Heart right ventricle (tissue), 16 donors: ENCODE measurements at regions not wholly inside any gene's neighbourhood (a gene's known extent, or its start where the extent isn't known, plus 50 kb on each side); places are given as distances from the start of the nearest gene placed in this dataset.

Experiments used
- ATAC-seq, 8 donors: fragments of 200-7000 bp; cut with Tn5 transposase; one replicate each; pipeline ENCODE4 v1.9.1; 2020; ENCODE audit warnings: mild to moderate bottlenecking in 8 of 8, moderate library complexity in 8 of 8, moderate number of reproducible peaks in 1 of 8
- DNase-seq, 2 donors: peaks; one replicate each; pipeline ENCODE4 v3.0.0-alpha.2; 2020
- H3K27ac ChIP-seq, 10 donors: fragments of 200-600 bp; sonication (generic) in 2 of 10; one replicate each; pipeline versions ENCODE4 v1.5.0 to v1.8.0; 2020 to 2022; ENCODE audit warnings: mild to moderate bottlenecking in 3 of 10
- H3K27me3 ChIP-seq, 7 donors: fragments of 200-600 bp; one replicate each; pipeline ENCODE4 v1.8.0; 2021 to 2022; ENCODE audit warnings: mild to moderate bottlenecking in 2 of 7
- H3K36me3 ChIP-seq, 9 donors: fragments of 200-600 bp; sonication (generic) in 1 of 9; one replicate each; pipeline versions ENCODE4 v1.5.0 to v1.8.0; 2020 to 2022; ENCODE audit warnings: mild to moderate bottlenecking in 2 of 9
- H3K4me1 ChIP-seq, 9 donors: fragments of 200-600 bp; sonication (generic) in 1 of 9; one replicate each; pipeline versions ENCODE4 v1.5.0 to v1.8.0; 2020 to 2022; ENCODE audit warnings: mild to moderate bottlenecking in 4 of 9
- H3K4me3 ChIP-seq, 10 donors: fragments of 200-600 bp; sonication (generic) in 2 of 10; one replicate each; pipeline versions ENCODE4 v1.5.0 to v1.8.0; 2020 to 2022; ENCODE audit warnings: mild to moderate bottlenecking in 7 of 10, moderate library complexity in 2 of 10
- H3K9me3 ChIP-seq, 11 donors: fragments of 200-600 bp in 10 of 11; sonication (generic) in 2 of 11; one replicate each; pipeline versions ENCODE4 v1.5.0 to v1.8.0; 2013 to 2022; ENCODE audit warnings: mild to moderate bottlenecking in 2 of 11, control low read depth in 1 of 11, moderate library complexity in 1 of 11
- WGBS, 2 donors: extraction: QIAGEN DNeasy Blood & Tissue Kit; methylation state at CpG; one replicate each; pipeline ENCODE4 v1.1.7; 2013; ENCODE audit warnings: inconsistent platforms in 1 of 2; 5-methylcytosine and 5-hydroxymethylcytosine counted together
- intact Hi-C, 10 donors: fragments of 100-400 bp; cut with DNase I; formaldehyde crosslinking; loops; one replicate each; pipeline versions ENCODE4 v1.11.1 to v1.14.2; 2022
- TF ChIP-seq, protein P1 (sequence below), 9 donors: fragments of 200-600 bp; sonication (generic) in 2 of 9; IDR thresholded peaks; one replicate each; pipeline versions ENCODE4 v1.5.0 to v1.8.0; 2021 to 2022; ENCODE audit warnings: antibody characterized with exemption in 9 of 9, mild to moderate bottlenecking in 5 of 9, moderate library complexity in 1 of 9
- donor health status: Arrhythmogenic right ventricular cardiomyopathy.
- donor health status: ischemic (EF 13 %, LVEDD 7.1; RV severe dilation, severe dysfunction).
- donor health status: healthy with polysubstance abuse.
- donor health status: DM: no; HTN: yes; CAD: no.
- donor health status: DM: no; HTN: no; CAD: no.
- donor health status: ischemic (EF 25% LVEDD 6.9; RV normal size, moderate dysfunction).
- donor health status: ischemic (EF 25% LVEDD 5.7; RV mildly dilated, moderate dysfunction).
- donor health status: healthy.
- donor health status: DM: yes; HTN: yes; CAD: no.
- donor health status: Ischemic cardiomyopathy.
- donor health status: ischemic (EF 35%, LVEDD 5.7; RV mildly dilated, moderate dysfunction).
- donor health status: nonischemic (EF 11% LVEDD 7.7; RV severe dilation, severe dysfunction).
- donor health status: DM: yes; HTN: yes; CAD: no.
- donor health status: PGD.
- donor health status: ischemic (EF 29% LVEDD 5.4; RV normal size, mild dysfunction).
- donor health status: nonischemic (EF 23%, LVEDD 6.1; RV moderate dilation, normal function).

DNA sequence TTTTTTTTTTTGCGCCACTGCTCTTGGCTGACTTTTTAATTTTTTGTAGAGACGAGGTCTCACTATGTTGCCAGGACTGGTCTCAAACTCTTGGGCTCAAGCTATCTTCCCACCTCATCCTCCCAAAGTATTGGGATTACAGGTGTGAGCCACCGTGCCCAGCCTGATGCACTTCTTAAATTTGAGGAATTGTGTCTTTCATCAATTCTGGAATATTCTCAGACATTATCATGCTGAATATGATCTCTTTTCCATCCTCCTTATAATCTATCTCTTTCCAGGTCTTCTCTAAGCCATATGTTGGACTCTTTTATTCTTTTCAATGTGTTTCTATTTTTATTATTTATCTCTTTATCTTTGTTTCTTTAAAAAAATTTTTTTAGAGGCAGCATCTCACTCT lies 196.2 kb upstream of the IER5L start:
- DNase-seq (no peak), ATAC-seq (no peak)
- Histone ChIP-seq H3K4me1 (no peaks in the 10 kb centered on the region), H3K4me3 (no peak overlapping the region), H3K36me3 (no peaks in the 10 kb centered on the region), H3K27ac (no peak overlapping the region), H3K27me3 (no peaks in the 10 kb centered on the region), H3K9me3 (peaks cover 0 to 20% (median 0%) of the 10 kb centered on the region in 11 donors)
- TF ChIP-seq, protein P1, sequence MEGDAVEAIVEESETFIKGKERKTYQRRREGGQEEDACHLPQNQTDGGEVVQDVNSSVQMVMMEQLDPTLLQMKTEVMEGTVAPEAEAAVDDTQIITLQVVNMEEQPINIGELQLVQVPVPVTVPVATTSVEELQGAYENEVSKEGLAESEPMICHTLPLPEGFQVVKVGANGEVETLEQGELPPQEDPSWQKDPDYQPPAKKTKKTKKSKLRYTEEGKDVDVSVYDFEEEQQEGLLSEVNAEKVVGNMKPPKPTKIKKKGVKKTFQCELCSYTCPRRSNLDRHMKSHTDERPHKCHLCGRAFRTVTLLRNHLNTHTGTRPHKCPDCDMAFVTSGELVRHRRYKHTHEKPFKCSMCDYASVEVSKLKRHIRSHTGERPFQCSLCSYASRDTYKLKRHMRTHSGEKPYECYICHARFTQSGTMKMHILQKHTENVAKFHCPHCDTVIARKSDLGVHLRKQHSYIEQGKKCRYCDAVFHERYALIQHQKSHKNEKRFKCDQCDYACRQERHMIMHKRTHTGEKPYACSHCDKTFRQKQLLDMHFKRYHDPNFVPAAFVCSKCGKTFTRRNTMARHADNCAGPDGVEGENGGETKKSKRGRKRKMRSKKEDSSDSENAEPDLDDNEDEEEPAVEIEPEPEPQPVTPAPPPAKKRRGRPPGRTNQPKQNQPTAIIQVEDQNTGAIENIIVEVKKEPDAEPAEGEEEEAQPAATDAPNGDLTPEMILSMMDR (IDR thresholded peaks at IDR 0.05) = no peak
- 91 to 96% methylated on average over 3 of the region's 3 CpGs for WGBS, 2 donors
- intact Hi-C loops = no loop called here

DNA sequence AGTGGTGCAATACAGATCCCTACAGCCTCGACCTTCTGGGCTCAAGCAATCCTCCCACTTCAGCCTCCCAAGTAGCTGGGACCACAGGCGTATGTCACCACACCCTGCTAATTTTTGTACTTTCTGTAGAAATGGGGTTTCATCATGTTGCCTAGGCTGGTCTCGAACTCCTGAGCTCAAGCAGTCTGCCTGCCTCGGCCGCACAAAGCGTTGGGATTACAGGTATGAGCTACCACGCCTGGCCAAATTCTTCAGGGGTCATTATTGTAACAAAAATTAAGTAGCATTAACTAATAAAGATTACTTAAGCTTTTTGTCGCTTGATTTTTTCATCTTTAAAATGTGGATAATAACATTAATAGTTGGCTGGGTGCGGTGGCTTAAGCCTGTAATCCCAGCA lies 195.3 kb upstream of the IER5L start:
- H3K27ac ChIP-seq = no peak overlapping the region
- H3K36me3 ChIP-seq = no peaks in the 10 kb centered on the region
- no peak for ATAC-seq
- TF ChIP-seq, protein P1 (IDR thresholded peaks at IDR 0.05) = no peak
- DNase-seq = no peak
- intact Hi-C loops = no loop called here
- WGBS, 2 donors = 97 to 99% methylated on average over 9 of the region's 9 CpGs
- H3K9me3 ChIP-seq = peaks cover 0 to 27% (median 3%) of the 10 kb centered on the region in 11 donors
- no peak overlapping the region for H3K4me3 ChIP-seq
- H3K27me3 ChIP-seq = no peaks in the 10 kb centered on the region
- no peaks in the 10 kb centered on the region for H3K4me1 ChIP-seq

DNA sequence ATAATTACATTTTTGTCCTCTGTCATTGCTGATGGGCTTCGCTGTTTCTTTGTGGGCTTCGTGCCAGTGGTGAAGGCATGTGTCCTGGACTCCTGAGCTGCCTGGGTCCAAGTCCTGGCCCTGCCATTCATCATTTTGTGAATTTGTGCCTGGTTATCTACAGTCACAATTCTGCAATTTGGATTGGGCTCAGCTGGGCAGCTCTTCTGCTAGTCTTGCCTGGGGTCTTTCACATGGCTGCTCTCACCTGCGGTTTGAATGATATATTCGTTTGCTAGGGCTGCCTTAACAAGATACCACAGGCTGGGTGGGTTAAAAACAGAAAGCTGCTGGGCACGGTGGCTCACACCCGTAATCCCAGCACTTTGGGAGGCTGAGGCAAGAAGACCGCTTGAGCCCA lies 192.7 kb upstream of the IER5L start:
- Histone ChIP-seq H3K27me3 (no peaks in the 10 kb centered on the region), H3K4me3 (no peak overlapping the region), H3K27ac (no peak overlapping the region), H3K36me3 (no peaks in the 10 kb centered on the region), H3K9me3 (peaks cover 0 to 27% (median 3%) of the 10 kb centered on the region in 11 donors), H3K4me1 (no peaks in the 10 kb centered on the region)
- TF ChIP-seq, protein P1 (IDR thresholded peaks at IDR 0.05) = no peak
- intact Hi-C loops = no loop called here
- DNase-seq (no peak), ATAC-seq (no peak)
- WGBS, 2 donors = 93% methylated on average over 7 of the region's 7 CpGs

DNA sequence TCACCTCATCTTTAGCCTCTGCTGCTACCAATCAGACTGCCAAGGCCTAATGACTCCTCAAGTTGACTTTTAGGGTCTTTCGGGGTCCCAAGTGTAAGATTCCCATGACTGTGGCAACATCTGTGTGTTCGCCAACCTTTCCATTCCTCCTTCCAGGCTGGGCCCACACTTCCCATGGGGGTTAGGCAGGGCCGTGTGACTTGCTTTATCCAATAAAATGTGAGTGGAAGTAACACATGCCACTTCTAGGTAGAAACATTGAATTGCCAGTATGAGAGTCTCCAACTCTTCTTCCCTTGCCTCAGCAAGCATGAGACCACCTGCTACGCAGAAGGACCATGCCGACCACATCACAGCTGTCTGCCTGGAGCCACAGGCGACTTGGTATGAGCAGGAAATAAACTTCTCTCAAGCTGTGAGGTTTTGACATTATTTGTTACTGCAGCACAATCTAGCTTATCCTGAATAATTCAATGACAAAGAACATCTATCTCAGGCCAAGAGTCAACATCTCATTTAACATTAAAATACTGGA lies 190.4 kb upstream of the IER5L start:
- ATAC-seq (no peak), DNase-seq (no peak)
- Histone ChIP-seq H3K9me3 (peaks cover 0 to 27% (median 3%) of the 10 kb centered on the region in 11 donors), H3K27ac (no peak overlapping the region), H3K4me1 (no peaks in the 10 kb centered on the region), H3K27me3 (no peaks in the 10 kb centered on the region), H3K4me3 (no peak overlapping the region), H3K36me3 (no peaks in the 10 kb centered on the region)
- intact Hi-C loops = no loop called here
- WGBS, 2 donors = 96 to 97% methylated on average over 6 of the region's 6 CpGs
- TF ChIP-seq, protein P1 (IDR thresholded peaks at IDR 0.05) = no peak
